Right forelimb (tissue), 1 donor: ENCODE measurements at regions not wholly inside any gene's neighbourhood (a gene's known extent, or its start where the extent isn't known, plus 50 kb on each side); places are given as distances from the start of the nearest gene placed in this dataset.
A peak's percentile ranks its signal among the peaks of the same experiment; 100 is the strongest.
"Not testable (repeated sequence)": the region's sequence is repeated elsewhere in the genome, so short reads cannot be mapped to it uniquely, and the experiment has no call there.

Experiments used
- DNase-seq: peaks from one replicate; pipeline ENCODE4 v3.0.0-alpha.2; 2018

DNA sequence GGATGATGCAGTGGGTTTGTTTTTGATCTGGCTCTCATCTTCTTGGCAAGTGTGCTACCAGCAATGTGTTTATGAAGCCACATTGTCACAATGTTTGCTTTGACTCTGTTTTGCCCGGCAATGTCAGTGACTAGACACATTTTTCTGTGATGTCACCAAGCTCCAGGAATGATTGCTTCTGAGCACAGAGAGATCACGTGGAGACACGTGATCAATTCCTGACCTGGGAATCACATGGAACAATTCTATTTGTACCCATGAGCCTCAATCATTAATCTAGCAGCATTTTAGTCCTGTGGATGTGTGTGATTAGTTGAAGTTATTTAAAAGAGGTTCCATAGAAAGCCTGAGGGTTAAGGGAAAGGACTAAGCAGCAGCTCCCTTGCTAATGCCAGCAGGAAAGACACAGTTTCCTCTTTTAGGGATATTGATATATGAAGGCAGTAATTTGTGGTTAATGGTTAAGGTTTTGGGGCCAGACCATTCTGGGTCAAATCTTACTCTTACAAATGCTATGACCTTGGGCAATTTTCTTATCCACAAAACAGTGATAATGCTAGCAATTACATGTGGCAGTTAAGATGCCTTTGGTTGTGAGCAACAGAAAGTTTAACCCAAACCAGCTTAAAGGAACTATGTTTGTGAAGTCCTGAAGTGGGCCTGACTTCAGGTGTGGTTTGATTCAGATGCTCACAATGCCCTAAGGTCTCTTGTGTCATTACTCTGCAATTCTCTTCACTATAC lies 59.0 kb downstream of the FASLG start:
- no peak for DNase-seq

DNA sequence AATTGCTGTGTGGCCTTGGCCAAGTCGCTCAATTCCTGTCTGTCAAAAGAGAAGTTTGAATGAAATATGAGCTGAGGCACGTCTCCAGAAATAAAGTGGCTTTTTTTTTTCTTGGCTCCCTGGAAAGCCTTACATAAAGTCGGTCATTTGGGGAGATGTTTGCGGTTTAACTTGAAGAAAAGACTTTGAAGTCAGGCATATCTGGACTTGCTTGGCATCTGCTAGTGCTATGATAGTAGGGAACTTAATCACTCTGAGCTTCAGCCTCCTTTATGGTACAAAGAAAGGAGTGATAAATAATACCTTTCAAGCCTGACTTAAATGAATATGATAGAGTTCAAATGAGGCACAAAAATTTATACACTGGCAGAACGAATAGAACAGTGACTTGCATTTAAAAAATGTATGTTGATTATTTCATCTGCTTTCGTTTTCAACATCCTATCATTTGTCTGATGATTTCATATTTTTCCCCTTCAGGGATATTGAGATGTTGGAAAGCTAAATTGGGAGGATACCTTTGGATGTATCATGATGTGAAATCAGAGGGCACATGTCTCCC lies 60.2 kb downstream of the FASLG start:
- no peak for DNase-seq

DNA sequence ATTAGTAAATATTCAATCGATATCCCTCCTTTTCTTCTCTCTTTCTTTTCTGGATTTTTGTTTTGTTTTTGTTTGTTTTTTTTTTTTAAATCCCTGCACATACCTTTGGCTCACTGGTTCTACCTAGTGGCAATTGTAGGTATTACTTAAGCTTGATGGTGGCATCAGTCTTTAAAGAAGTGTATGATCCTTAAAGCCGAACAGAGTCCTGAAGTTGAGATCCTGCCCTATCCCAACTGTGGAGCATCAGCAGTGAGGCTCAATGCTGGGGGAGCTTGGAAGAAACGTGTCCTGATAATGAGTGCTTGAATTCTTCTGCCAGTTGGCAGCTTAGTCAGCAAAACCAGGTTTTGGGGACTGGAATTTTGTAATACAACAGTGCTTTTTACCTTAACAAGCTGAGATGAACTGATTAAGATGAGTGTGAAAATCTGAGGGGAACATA lies 60.8 kb downstream of the FASLG start:
- DNase-seq, result no peak

DNA sequence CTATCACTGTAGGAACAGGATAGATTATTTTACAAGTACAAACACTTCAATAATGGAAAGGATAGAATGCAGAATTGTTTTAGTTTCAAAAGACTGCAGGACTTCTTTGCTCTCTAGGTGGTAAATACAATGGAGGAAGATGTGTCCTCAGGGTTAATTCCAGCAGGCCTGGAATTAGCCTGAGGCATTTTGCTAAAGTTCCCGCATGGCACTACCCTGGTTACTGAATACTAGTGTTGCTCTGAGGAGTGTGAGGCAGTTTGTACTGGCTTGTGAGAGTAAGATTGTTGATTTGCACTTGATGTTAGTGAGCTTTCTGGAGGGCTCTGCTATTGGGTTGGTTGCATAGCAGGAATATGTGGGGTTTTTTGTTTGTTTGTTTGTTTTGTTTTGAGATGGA lies 61.4 kb downstream of the FASLG start:
- no peak for DNase-seq

DNA sequence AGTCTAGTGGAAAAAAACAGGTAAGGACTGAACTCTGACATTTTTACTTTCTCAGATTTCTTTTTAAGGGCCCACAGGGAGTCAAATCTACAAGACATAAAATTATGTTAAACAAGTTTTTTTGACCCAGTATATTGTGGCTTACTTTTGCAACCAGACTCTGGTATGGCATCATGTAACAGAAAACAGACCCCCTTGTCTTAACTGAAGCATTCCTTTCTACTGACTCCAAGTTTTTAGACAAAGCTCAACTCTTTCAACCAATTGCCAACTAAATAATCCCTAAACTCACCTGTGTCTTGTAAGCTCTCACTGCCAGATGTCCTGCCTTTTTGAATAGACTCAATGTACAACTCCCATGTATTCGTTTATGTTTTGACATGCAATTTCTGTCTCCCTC lies 64.3 kb downstream of the FASLG start:
- DNase-seq, result no peak

DNA sequence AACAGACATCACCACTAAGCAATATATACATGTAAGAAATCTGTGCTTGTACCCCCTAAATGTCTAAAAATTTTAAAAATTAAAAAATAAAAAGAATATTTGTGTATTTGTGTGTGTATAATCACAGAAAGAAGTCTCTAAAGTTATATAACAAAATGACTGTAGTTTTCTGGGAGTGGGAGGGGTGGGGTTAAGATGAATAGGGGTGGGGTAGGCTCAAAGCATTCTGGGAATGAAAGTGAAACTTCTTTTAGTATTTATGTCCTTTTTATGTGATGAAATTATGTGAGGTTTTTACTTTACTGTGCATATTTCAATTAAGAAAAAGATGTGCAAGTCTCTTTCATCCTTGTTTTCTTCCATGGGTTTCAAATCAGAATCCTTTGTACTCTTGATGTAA lies 65.3 kb downstream of the FASLG start:
- DNase-seq, result no peak

DNA sequence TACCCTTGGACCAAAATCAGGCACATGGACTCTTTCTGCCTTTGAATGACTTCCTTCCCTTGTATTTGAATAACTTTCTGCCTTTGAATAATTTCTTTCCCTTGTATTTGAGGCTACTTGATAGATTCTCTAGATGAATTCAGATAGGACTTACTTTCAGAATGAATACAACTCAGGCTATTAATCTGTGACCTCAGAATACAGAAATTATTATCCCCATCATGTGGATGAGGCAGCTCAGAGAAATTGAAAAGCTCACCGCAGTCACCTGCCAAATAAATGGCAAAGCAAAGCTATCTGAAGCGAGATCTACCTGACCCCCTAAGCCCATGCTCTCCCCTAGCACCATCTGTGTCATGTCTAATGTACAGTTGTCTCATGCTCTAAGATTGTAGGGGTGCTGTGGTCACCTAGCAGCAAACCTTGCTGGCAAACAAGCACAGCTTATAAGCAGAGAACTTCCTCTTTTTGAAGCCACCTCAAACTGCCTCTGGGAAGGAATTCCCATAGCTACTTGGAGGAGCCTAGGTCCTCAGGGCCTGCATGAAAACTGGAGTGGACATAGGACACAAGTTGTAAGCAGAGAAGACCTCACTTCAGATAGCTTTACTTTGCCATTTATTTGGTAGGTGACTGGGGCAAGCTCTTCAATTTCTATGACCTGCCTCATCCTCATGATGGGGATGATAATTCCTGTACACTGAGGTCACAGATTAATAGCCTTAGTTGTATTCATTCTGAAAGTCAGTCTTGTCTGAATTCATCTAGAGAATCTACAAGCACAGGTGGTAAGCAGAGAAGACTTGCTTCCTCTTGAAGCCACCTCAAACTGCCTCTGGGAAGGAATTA lies 66.1 kb downstream of the FASLG start:
- DNase-seq, result no peak

DNA sequence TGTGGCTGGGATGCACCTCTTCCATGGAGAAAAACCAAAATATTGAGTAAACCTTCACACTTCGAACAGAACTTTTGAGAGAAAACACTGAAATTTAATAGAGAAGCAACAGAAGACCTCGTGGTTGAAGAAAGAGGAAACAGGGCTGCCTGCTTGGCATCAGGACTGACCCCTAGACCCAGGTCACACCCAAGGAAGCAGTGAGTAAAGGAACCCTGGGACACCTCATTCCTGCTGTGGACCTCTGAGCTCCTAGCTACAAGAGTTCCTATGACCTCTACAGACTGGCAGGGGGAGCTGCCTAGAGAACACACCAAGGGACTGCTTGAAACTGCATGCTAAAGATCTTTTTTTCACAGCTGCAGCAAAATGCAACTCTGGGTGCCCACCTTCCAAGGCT lies 67.8 kb downstream of the FASLG start:
- DNase-seq, result no peak

DNA sequence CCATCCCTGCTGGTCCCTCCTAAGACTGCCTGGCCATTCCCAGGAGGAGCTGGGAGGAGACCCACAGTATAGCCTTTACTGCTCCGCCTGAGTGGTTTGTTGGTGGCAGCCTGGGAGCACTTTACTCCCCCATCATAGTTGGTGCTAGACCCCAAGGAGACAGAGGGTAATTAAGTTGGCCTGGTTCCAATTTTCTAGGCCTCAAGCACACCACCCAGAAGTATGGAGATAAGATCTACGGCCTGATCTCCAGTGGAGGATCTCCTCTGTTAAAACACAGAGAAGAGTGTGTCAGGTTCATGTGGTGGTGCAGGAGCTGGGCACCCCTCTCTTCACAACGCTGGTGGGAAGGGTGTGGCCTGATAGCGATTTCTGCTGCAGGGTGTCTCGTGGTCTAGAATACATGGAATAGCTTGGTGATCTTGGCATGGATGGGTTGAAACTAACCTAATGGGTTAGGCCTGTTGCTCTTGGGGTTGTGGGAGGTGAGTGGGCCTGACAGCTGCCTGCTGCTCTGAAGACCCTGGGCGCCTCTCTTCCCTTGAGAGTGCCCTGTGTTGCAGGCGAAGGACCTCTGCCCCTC lies 68.5 kb downstream of the FASLG start:
- no peak for DNase-seq

DNA sequence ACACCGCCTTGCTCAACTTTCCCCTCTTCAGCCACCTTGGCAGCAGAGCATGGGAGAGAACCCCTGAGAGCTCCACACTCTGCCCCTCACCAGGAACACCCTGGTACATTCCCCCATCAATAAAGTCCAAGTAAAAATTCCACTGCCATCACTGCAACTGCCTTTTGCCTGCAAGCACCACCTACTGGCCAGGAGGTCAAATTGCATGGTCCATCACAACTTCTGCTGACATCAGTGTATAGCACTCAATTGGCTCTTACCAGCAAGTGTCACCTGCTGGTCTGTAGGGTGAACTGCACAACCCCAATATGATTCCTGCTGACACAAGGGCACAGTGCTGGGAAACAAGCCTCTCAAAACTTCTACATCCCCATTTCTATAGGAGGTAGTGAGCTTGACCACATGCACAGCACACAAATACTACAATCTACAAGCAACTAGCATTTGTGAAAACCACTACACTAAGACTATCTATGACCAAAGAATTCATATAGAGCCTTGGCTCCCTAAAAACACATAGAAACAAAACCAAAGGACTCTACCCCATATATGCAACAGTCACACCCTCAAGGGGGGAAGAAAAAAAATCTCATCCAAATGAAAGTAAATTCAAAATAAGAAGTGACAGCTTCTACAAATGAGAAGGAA lies 69.2 kb downstream of the FASLG start:
- no peak for DNase-seq

DNA sequence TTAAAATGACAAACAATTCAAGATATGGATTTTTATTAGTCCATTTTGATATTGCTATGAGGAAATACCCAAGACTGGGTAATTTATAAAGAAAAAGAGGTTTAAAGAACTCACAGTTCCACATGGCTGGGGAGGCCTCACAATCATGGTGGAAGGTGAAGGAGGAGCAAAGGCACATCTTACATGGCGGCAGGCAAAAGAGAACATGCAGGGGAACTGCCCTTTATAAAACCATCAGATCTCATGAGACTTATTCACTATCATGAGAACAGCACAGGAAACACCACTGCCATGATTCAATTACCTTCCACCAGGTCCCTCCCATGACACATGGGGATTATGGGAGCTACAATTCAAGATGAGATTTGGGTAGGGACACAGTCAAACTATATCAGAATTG lies 69.8 kb downstream of the FASLG start:
- DNase-seq, result not testable (repeated sequence)

DNA sequence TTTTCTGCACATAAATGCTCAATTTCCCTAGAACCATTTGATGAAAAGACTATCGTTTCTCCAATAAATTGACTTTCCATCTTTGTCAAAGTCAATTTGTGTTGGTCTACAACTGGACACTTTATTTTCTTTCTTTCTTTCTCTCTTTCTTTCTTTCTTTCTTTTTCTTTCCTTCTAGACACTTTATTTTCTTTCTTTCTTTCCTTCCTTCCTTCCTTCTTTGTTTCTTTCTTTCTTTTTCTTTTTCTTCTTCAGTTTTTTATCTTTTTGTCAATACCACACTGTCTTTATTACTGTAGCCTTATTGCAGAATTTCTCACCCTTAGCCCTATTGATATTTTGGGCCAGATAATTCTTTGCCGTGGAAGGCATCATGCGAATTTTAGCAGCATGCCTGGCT lies 73.5 kb downstream of the FASLG start:
- DNase-seq, result no peak

DNA sequence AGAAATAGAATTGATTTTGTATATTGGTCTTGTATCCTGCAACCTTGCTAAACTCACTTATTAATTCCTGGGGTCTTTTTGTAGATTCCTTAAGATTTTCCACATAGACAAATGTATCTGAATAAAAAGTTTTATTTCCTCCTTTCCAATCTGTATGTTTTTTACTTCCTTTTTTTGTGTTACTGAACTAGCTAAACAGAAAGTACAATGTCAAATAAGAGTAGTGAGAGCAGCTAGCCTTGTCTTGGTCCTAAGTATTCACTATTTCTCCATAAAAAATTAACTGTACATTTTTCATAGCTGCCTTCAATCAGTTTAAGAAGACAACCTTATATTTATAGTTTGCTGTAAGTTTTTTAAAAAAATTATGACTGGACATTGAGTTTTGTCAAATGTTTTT lies 74.9 kb downstream of the FASLG start:
- no peak for DNase-seq

DNA sequence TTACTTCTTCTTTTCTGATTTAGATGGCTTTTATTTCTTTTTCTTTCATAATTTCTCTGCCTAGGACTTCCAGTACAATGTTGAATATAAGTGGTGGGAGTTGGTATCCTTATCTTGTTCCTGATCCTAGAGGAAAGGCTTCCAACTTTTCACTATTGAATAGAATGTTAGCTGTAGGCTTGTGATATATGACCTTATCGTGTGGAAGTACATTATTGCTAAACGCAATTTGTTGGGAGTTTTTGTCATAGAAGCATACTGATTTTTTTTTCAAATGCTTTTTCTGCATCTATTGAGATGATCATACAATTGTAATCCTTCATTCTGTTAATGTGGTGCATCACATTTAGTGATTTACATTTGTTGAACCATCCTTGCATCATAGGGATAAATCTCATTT lies 79.5 kb downstream of the FASLG start:
- DNase-seq, result no peak

DNA sequence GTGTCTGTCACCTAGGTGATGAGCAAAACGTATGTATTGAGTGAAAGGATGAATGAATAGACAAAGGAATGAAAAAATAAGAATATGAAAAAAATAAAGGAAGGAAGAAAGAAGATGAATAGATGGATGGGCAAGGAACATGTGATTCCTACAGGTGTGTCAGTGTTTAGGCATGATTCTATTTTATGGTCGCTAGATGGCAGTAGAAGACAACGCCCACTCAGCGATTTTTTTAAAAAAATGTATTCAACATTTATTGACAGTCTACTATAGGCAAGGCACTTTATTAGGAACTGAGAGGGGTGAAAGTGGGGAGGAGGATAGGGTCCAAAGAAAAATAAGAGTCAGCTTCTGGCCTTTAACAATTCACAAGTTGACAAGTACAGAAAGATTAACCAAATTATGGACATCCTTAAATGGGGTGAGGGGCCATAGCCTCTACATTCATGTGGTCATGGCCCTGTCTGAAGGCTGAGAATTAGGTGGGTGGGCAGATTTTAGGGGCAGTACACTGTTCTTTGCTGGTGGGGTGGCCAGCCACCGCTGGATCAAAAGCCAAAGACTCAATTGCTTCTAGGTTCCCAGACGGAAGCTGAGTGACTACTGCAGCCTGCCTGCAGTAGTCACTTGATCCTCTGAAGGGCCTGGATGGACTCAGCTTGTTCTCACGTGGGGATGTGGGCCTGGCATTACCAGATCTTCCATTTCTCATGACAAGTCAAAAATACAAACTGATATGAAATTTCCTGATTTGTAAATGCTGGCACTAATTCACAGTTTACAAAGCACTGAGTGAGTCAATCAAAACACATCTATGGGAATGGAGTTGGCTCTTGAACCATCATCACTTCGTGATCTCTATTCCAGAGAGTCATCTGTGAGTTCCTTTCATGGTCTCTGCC lies 83.9 kb downstream of the FASLG start:
- DNase-seq, result no peak

DNA sequence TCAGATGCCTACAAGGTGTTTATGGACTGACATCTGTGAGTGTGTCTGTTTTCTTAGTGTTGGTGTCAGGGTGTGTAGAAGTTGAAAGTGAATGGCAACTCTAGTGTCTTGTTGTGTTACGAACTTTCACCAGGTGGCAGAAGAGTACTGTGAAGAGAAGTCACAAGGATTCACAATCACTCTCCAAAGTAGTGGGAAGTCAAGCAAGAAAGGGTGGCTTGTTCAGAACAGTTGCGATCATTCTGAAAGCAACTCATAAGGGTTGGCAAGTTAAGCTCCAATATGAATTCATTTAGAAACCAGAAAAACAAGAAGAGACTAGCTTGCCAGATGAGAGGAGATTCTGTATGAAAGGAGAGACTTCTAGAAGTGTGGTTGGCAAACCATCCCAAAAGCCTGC lies 86.1 kb downstream of the FASLG start:
- no peak for DNase-seq

DNA sequence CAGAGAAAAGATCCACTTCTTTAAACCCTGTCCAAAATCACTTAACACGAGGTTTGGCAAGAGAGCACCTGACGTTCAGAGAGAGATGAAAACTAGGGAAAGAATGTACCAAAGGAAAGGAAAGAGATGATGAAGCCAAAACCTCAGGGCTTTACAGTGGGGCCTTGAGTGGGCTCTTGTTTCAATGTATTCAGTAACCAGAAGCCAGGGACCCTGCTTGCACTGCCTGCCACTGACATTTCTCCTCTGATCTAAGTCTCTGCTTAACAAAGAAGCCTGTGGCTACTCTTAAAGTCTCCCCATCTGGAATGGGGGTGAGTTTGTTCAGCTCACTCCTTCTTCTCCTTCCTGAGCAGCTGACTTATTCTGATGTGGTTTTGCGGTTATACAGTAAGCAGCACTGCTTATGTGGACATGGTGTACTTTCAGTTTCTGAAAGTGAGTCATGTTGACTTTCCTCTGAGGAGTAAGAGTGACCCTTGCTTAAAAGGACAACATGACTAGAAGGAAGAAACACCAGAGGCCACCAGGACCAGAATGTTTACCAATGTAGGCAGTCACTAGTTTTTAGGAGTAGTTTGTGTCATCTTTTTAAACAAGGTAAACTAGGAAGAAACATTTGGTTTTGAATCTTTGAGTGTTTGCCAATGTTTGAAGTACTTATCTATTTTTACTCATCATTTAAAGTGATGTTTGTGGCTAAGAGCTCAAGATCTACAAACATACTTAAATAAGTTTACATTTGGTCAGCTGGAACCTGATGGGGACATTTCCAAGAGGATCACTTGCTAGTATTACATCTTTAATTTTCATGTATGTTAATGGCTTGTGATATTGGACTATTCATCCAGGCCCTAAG lies 87.4 kb downstream of the FASLG start:
- DNase-seq, result peak; percentile 51

DNA sequence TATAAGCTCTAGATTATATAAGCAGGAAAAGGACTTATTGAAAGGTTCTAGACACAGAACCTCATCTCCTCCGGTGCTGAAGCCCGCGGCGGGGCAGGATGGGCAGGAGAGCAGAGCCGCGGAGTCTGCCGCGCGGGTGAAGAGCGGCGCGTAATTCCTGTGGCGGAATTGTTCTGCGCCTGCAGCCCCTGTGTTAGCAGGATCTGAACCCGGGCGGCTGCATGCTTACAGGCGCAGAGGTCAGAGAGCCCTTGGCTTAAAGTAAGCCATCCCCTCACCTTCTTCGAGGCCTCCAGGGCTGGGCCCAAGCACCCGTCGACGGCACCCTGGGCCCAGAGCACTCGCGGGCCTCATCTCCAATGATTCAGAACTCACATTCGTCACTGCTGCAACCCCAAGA lies 89.3 kb downstream of the FASLG start:
- DNase-seq, result no peak

DNA sequence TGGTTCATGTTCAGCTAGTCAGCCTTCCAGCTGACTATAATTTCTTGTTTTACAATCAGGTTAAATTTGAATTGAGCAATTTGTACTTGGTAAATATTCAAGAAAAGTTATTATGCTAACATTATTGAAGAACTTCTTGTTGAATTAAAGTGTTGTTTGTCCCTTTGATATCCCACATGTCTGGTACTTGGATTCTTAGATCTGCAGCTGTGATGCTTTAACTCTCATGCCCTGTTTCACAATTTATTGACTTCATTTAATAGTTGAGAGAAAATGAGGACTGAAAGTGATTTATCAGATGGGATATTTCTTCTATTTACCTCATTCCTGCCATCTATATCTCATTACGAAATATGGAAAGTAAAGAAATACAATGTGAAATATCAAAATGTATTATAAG lies 92.8 kb downstream of the FASLG start:
- DNase-seq, result no peak

DNA sequence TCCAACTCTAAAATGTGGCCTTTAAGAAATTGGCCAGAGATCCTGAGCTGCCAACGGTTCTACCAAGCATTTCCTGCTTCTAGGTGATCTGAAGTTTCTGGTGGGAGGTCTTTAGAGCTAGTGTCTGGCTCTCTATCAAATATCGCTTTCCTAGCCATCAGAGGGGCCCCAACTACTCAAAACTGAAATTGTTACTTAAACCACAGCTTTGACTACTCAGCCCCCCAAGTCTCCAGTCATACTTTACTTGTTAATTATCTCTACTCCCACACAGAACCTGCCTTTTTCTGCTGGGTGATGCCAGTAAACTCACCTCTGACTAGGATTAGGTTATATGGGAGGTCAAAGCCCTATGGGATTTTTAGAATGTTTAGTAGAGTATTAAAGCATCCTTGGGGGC lies 95.1 kb downstream of the FASLG start:
- no peak for DNase-seq

DNA sequence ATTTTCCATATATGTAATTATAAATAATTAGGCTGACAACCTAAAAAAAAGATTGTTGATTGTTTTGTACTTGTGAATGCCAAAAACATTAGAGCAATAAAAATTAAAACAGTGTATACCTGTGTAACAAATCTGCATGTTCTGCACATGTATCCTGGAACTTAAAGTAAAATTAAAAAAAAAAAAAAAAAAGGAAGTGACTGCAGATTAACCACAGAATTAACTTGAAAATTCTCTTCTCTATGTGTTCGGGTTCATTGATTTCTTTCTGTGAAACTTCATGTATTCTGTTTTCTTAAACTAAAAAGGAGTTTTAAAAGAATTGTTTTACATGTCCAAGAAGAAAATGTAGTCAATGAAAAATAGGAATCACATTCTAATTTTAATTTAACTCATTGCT lies 95.7 kb downstream of the FASLG start:
- no peak for DNase-seq
